ENCODE measurements at regions not wholly inside any gene's neighbourhood (a gene's known extent, or its start where the extent isn't known, plus 50 kb on each side); places are given as distances from the start of the nearest gene placed in this dataset.

GRCh38 chr11:28763876-28764275, 655.7 kb downstream of the METTL15 start:
- Histone ChIP-seq H3K4me1 (ENCODE audit: insufficient read depth, low read length) (peaks cover 36% of the 10 kb centered on the region), H3K9me3 (ENCODE audit: low read length) (no peaks in the 10 kb centered on the region), H3K27ac (ENCODE audit: low read length) (no peak overlapping the region), H3K9ac (ENCODE audit: low read length) (no peak overlapping the region), H3K4me2 (ENCODE audit: low read length) (no peak overlapping the region), H3K27me3 (ENCODE audit: low read length) (no peaks in the 10 kb centered on the region), H3K9me2 (replicated peaks; ENCODE audit: low read length) (no peaks in the 10 kb centered on the region), H3F3A (ENCODE audit: low read length, unreplicated experiment) (peaks cover 6% of the 10 kb centered on the region), H3K36me3 (ENCODE audit: low read depth, low read length) (peaks cover 12% of the 10 kb centered on the region; the same call in 1 of the 2 replicates), H2AFZ (ENCODE audit: low read length) (no peak overlapping the region), H4K20me1 (ENCODE audit: low read length) (no peaks in the 10 kb centered on the region), H3K79me2 (ENCODE audit: low read length) (peaks cover 8% of the 10 kb centered on the region), H3K4me3 (ENCODE audit: low read length) (no peak overlapping the region)
- ChIA-PET POLR2A (ENCODE audit: unreplicated experiment) (no interaction called here), CTCF (no interaction called here)
- BruUV-seq (replicated peaks): no TSS peak
- DNase-seq (no peak), ATAC-seq (no peak)
- intact Hi-C loops (cut with micrococcal nuclease): no loop called here
- TF ChIP-seq, protein P1, sequence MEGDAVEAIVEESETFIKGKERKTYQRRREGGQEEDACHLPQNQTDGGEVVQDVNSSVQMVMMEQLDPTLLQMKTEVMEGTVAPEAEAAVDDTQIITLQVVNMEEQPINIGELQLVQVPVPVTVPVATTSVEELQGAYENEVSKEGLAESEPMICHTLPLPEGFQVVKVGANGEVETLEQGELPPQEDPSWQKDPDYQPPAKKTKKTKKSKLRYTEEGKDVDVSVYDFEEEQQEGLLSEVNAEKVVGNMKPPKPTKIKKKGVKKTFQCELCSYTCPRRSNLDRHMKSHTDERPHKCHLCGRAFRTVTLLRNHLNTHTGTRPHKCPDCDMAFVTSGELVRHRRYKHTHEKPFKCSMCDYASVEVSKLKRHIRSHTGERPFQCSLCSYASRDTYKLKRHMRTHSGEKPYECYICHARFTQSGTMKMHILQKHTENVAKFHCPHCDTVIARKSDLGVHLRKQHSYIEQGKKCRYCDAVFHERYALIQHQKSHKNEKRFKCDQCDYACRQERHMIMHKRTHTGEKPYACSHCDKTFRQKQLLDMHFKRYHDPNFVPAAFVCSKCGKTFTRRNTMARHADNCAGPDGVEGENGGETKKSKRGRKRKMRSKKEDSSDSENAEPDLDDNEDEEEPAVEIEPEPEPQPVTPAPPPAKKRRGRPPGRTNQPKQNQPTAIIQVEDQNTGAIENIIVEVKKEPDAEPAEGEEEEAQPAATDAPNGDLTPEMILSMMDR (conservative IDR thresholded peaks at IDR 0.05; ENCODE audit: low read depth, low read length): no peak

DNA sequence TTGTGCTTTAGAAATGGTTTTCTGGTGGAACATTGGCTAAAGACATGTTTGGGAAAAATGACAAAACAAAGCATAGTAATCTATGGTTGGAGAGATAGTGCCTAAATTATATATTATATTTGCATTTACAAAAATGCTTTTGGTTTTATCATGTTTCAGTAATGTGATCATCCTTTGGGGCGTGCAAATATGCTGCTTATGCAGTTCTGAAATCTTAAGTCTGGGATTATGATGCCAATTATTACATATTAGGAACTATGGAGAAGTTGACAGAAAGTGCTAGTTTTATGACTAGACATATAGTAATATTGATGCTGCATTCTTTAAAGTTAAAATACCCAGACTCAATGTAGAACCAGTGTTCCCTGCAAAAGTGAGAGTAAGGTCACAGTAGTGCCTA, 655.0 kb downstream of the METTL15 start:
- H3K4me1 ChIP-seq (ENCODE audit: insufficient read depth, low read length): peaks cover 43% of the 10 kb centered on the region
- H3K79me2 ChIP-seq (ENCODE audit: low read length): peaks cover 8% of the 10 kb centered on the region
- H2AFZ ChIP-seq (ENCODE audit: low read length): no peak overlapping the region
- DNase-seq (no peak), ATAC-seq (no peak)
- POLR2A ChIA-PET (ENCODE audit: unreplicated experiment): no interaction called here
- no peaks in the 10 kb centered on the region for H3K27me3 ChIP-seq (ENCODE audit: low read length)
- CTCF ChIA-PET: no interaction called here
- no peak overlapping the region for H3K4me2 ChIP-seq (ENCODE audit: low read length)
- H3K9me3 ChIP-seq (ENCODE audit: low read length): no peaks in the 10 kb centered on the region
- H3K4me3 ChIP-seq (ENCODE audit: low read length): no peak overlapping the region
- H3K9me2 ChIP-seq (replicated peaks; ENCODE audit: low read length): no peaks in the 10 kb centered on the region
- H3K27ac ChIP-seq (ENCODE audit: low read length): no peak overlapping the region
- peaks cover 12% of the 10 kb centered on the region; the same call in 1 of the 2 replicates for H3K36me3 ChIP-seq (ENCODE audit: low read depth, low read length)
- BruUV-seq (replicated peaks): no TSS peak
- H3K9ac ChIP-seq (ENCODE audit: low read length): no peak overlapping the region
- peaks cover 6% of the 10 kb centered on the region for H3F3A ChIP-seq (ENCODE audit: low read length, unreplicated experiment)
- intact Hi-C loops (cut with micrococcal nuclease): no loop called here
- TF ChIP-seq EZH2phosphoT487 (IDR thresholded peaks at IDR 0.05; ENCODE audit: borderline replicate concordance, low read length) (no peak), EZH2 (IDR thresholded peaks at IDR 0.05; ENCODE audit: low read length, unreplicated experiment) (no peak)
- TF ChIP-seq, protein P1 (conservative IDR thresholded peaks at IDR 0.05; ENCODE audit: low read depth, low read length): no peak
- H4K20me1 ChIP-seq (ENCODE audit: low read length): no peaks in the 10 kb centered on the region

- ATAC-seq (peak; percentile 26), DNase-seq (peak; percentile 84)
- Histone ChIP-seq H3K27ac (ENCODE audit: low read length) (peak overlapping the region; percentile 71), H3K79me2 (ENCODE audit: low read length) (peaks cover 8% of the 10 kb centered on the region), H2AFZ (ENCODE audit: low read length) (peak overlapping the region; percentile 59), H3K9me3 (ENCODE audit: low read length) (no peaks in the 10 kb centered on the region), H3K4me3 (ENCODE audit: low read length) (peak overlapping the region; percentile 24), H3K4me1 (ENCODE audit: insufficient read depth, low read length) (peaks cover 64% of the 10 kb centered on the region), H3K9me2 (replicated peaks; ENCODE audit: low read length) (no peaks in the 10 kb centered on the region), H3K9ac (ENCODE audit: low read length) (0 out of 2 replicates have a peak overlapping the region, but pooled peaks have one; percentile 1), H3K36me3 (ENCODE audit: low read depth, low read length) (peaks cover 9% of the 10 kb centered on the region; the same call in 1 of the 2 replicates), H4K20me1 (ENCODE audit: low read length) (no peaks in the 10 kb centered on the region), H3K4me2 (ENCODE audit: low read length) (peak overlapping the region; percentile 66), H3K27me3 (ENCODE audit: low read length) (no peaks in the 10 kb centered on the region), H3F3A (ENCODE audit: low read length, unreplicated experiment) (peaks cover 11% of the 10 kb centered on the region)
- TF ChIP-seq EZH2phosphoT487 (IDR thresholded peaks at IDR 0.05; ENCODE audit: borderline replicate concordance, low read length): no peak
- TF ChIP-seq, protein P1 (conservative IDR thresholded peaks at IDR 0.05; ENCODE audit: low read depth, low read length): no peak
- no peak for TF ChIP-seq EZH2 (IDR thresholded peaks at IDR 0.05; ENCODE audit: low read length, unreplicated experiment)
- ChIA-PET CTCF (no interaction called here), POLR2A (ENCODE audit: unreplicated experiment) (no interaction called here)
- no TSS peak for BruUV-seq (replicated peaks)
- intact Hi-C loops (cut with micrococcal nuclease): no loop called here
Observed at GRCh38 chr11:28760676-28761390, 652.6 kb downstream of the METTL15 start.
